Body of pancreas (tissue), 4 donors: ENCODE measurements at regions not wholly inside any gene's neighbourhood (a gene's known extent, or its start where the extent isn't known, plus 50 kb on each side); places are given as distances from the start of the nearest gene placed in this dataset.

Source experiments
- ATAC-seq: fragments of 150-250 bp; one replicate; pipeline ENCODE4 v1.9.1; 2016
- DNase-seq, 4 donors: peaks; one replicate each; pipeline ENCODE4 v3.0.0-alpha.2; 2019
- H3K27ac ChIP-seq, 4 donors: fragments of 200-600 bp; sonication (generic); 1 replicate in 3 of 4; 2 replicates in 1 of 4; pipeline versions ENCODE4 v1.5.1 to v1.6.1; 2016 to 2019; ENCODE audit warnings: mild to moderate bottlenecking in 1 of 4, mixed read lengths in 1 of 4, moderate library complexity in 1 of 4
- H3K27me3 ChIP-seq, 2 donors: fragments of 200-600 bp; sonication (generic); one replicate each; pipeline ENCODE4 v1.6.0; 2016; ENCODE audit warnings: mild to moderate bottlenecking in 1 of 2
- H3K36me3 ChIP-seq, 2 donors: fragments of 200-600 bp; sonication (generic); replicated peaks in 1 of 2; 2 replicates each; pipeline ENCODE4 v1.5.1; 2016; ENCODE audit warnings: low read depth in 2 of 2; ENCODE audit not compliant: insufficient read depth in 1 of 2
- H3K4me1 ChIP-seq: fragments of 200-600 bp; sonication (generic); one replicate; pipeline ENCODE4 v1.6.0; 2016
- H3K4me3 ChIP-seq, 2 donors: fragments of 200-600 bp; sonication (generic); 1 replicate in 1 of 2; 2 replicates in 1 of 2; pipeline ENCODE4 v1.5.1; 2016 to 2019
- H3K9me3 ChIP-seq, 3 donors: fragments of 200-600 bp; sonication (generic); 1 replicate in 2 of 3; 2 replicates in 1 of 3; pipeline ENCODE4 v1.5.1; 2016
- CTCF ChIP-seq, 7 experiments: fragments of 450-650 bp in 4 of 7; fragments of 200-600 bp in 3 of 7; sonication (generic) in 3 of 7; IDR thresholded peaks; one replicate each; pipeline ENCODE4 v1.5.1; 2016 to 2019; ENCODE audit warnings: antibody characterized with exemption in 7 of 7
- POLR2A ChIP-seq, 3 donors: fragments of 450-650 bp; IDR thresholded peaks; one replicate each; pipeline ENCODE4 v1.6.1; 2016; ENCODE audit warnings: antibody characterized with exemption in 3 of 3, mild to moderate bottlenecking in 2 of 3
- WGBS, 2 donors: methylation state at CpG; one replicate each; pipeline ENCODE4 v1.1.5; 2017; 5-methylcytosine and 5-hydroxymethylcytosine counted together
- intact Hi-C: fragments of 100-400 bp; cut with DNase I; formaldehyde crosslinking; loops from one replicate; pipeline ENCODE4 v1.15.1; 2023

- intact Hi-C loops = no loop called here
- no peaks in the 10 kb centered on the region for H3K27me3 ChIP-seq
- H3K27ac ChIP-seq = no peak overlapping the region
- no peak overlapping the region for H3K4me3 ChIP-seq
- peaks cover under 1% of the 10 kb centered on the region for H3K4me1 ChIP-seq
- 45 to 60% methylated on average over 10 of the region's 10 CpGs for WGBS, 2 donors
- H3K9me3 ChIP-seq = no peaks in the 10 kb centered on the region
- no peaks in the 10 kb centered on the region for H3K36me3 ChIP-seq
- TF ChIP-seq CTCF (IDR thresholded peaks at IDR 0.05) (no peak), POLR2A (IDR thresholded peaks at IDR 0.05) (no peak)
- ATAC-seq (no peak), DNase-seq (no peak)
These were observed 627.0 kb downstream of the ACTR3B start for GRCh38 chr7:153386556-153386955.

GRCh38 chr7:153388611-153389010 is 629.1 kb downstream of the ACTR3B start:
- intact Hi-C loops = no loop called here

GRCh38 chr7:153389261-153389660 is 629.7 kb downstream of the ACTR3B start:
- H3K27me3 ChIP-seq = no peaks in the 10 kb centered on the region
- no peak for ATAC-seq
- H3K36me3 ChIP-seq = no peaks in the 10 kb centered on the region
- no peak overlapping the region for H3K4me3 ChIP-seq
- no peaks in the 10 kb centered on the region for H3K9me3 ChIP-seq
- no peak for TF ChIP-seq CTCF (IDR thresholded peaks at IDR 0.05)
- TF ChIP-seq POLR2A (IDR thresholded peaks at IDR 0.05) = no peak
- intact Hi-C loops = no loop called here
- no peaks in the 10 kb centered on the region for H3K4me1 ChIP-seq
- DNase-seq = no peak
- no peak overlapping the region for H3K27ac ChIP-seq
- WGBS, 2 donors = 58 to 72% methylated on average over 3 of the region's 3 CpGs

More at GRCh38 chr7:153388611-153389010, 629.1 kb downstream of the ACTR3B start:
- no peaks in the 10 kb centered on the region for H3K36me3 ChIP-seq
- no peak for ATAC-seq
- TF ChIP-seq POLR2A (IDR thresholded peaks at IDR 0.05) (no peak), CTCF (IDR thresholded peaks at IDR 0.05) (no peak)
- H3K27me3 ChIP-seq = no peaks in the 10 kb centered on the region
- no peaks in the 10 kb centered on the region for H3K4me1 ChIP-seq
- no peaks in the 10 kb centered on the region for H3K9me3 ChIP-seq
- H3K4me3 ChIP-seq = no peak overlapping the region
- no peak overlapping the region for H3K27ac ChIP-seq
- no peak for DNase-seq

GRCh38 chr7:153390955-153391354 is 631.4 kb downstream of the ACTR3B start:
- intact Hi-C loops = no loop called here
- no peak for ATAC-seq
- Histone ChIP-seq H3K4me1 (no peaks in the 10 kb centered on the region), H3K27ac (no peak overlapping the region), H3K36me3 (no peaks in the 10 kb centered on the region), H3K9me3 (no peaks in the 10 kb centered on the region), H3K27me3 (no peaks in the 10 kb centered on the region), H3K4me3 (no peak overlapping the region)
- WGBS, 2 donors = 49 to 74% methylated on average over 2 of the region's 2 CpGs
- TF ChIP-seq CTCF (IDR thresholded peaks at IDR 0.05) (no peak), POLR2A (IDR thresholded peaks at IDR 0.05) (no peak)
- no peak for DNase-seq

- H3K4me3 ChIP-seq = no peak overlapping the region
- intact Hi-C loops = no loop called here
- H3K27me3 ChIP-seq = no peaks in the 10 kb centered on the region
- no peak overlapping the region for H3K27ac ChIP-seq
- H3K36me3 ChIP-seq = no peaks in the 10 kb centered on the region
- no peaks in the 10 kb centered on the region for H3K4me1 ChIP-seq
- DNase-seq (no peak), ATAC-seq (no peak)
- H3K9me3 ChIP-seq = no peaks in the 10 kb centered on the region
- no peak for TF ChIP-seq CTCF (IDR thresholded peaks at IDR 0.05)
These were observed 633.2 kb downstream of the ACTR3B start for GRCh38 chr7:153392726-153393125.
